ENCODE measurements at regions not wholly inside any gene's neighbourhood (a gene's known extent, or its start where the extent isn't known, plus 50 kb on each side); places are given as distances from the start of the nearest gene placed in this dataset.

DNA sequence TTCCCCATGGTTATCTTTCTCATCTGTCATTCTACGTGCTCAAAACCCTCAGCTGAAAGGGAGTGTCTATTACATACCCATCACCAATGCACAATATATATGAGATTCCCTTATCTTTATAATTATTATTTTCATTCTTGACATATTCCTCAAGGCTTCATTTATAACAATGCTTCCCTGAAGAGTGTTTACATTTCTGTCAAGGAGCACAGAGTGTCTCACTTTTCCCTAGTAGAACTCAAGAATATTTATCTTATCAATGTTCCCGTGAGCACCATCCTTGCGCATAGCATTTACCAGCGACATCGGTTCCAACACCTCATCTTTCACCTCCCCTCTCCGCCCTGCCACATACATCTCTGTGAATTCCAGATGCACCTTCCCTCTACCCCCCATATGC, 250.6 kb downstream of the PLA2G4A start:
- TF ChIP-seq EZH2 (IDR thresholded peaks at IDR 0.05), result no peak
- no peak for TF ChIP-seq POLR2AphosphoS5 (IDR thresholded peaks at IDR 0.05; ENCODE audit: borderline replicate concordance, low read depth, low read length)

All from SK-N-MC (cell line).